SU-DHL-6 (cell line): ENCODE measurements at regions not wholly inside any gene's neighbourhood (a gene's known extent, or its start where the extent isn't known, plus 50 kb on each side); places are given as distances from the start of the nearest gene placed in this dataset.

Source experiments
- EZH2phosphoT487 ChIP-seq: fragments of 200-600 bp; sonication (generic), shearing (Covaris generic); conservative IDR thresholded peaks from 2 replicates; pipeline ENCODE4 v1.6.1; 2018; ENCODE audit warnings: mild to moderate bottlenecking, antibody characterized with exemption, low read length, moderate library complexity, mixed read lengths
- TF ChIP-seq, protein P1 (sequence below): fragments of 200-600 bp; sonication (generic); IDR thresholded peaks from one replicate; pipeline ENCODE4 v1.5.1; 2017; ENCODE audit warnings: antibody characterized with exemption, mild to moderate bottlenecking, low read length, moderate library complexity; ENCODE audit not compliant: insufficient read depth, poor library complexity, severe bottlenecking

GRCh38 chr10:128971374-128972035, 495.5 kb upstream of the MGMT start:
- no peak for TF ChIP-seq EZH2phosphoT487
- TF ChIP-seq, protein P1, sequence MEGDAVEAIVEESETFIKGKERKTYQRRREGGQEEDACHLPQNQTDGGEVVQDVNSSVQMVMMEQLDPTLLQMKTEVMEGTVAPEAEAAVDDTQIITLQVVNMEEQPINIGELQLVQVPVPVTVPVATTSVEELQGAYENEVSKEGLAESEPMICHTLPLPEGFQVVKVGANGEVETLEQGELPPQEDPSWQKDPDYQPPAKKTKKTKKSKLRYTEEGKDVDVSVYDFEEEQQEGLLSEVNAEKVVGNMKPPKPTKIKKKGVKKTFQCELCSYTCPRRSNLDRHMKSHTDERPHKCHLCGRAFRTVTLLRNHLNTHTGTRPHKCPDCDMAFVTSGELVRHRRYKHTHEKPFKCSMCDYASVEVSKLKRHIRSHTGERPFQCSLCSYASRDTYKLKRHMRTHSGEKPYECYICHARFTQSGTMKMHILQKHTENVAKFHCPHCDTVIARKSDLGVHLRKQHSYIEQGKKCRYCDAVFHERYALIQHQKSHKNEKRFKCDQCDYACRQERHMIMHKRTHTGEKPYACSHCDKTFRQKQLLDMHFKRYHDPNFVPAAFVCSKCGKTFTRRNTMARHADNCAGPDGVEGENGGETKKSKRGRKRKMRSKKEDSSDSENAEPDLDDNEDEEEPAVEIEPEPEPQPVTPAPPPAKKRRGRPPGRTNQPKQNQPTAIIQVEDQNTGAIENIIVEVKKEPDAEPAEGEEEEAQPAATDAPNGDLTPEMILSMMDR, result no peak
